HG03565 (cell line): ENCODE measurements at regions not wholly inside any gene's neighbourhood (a gene's known extent, or its start where the extent isn't known, plus 50 kb on each side); places are given as distances from the start of the nearest gene placed in this dataset.

Source experiments
- ATAC-seq: cut with Tn5 transposase; IDR thresholded peaks from one replicate; pipeline ENCODE4 v1.9.1; 2021; ENCODE audit warnings: mild to moderate bottlenecking, moderate library complexity; ENCODE audit not compliant: unreplicated experiment

DNA sequence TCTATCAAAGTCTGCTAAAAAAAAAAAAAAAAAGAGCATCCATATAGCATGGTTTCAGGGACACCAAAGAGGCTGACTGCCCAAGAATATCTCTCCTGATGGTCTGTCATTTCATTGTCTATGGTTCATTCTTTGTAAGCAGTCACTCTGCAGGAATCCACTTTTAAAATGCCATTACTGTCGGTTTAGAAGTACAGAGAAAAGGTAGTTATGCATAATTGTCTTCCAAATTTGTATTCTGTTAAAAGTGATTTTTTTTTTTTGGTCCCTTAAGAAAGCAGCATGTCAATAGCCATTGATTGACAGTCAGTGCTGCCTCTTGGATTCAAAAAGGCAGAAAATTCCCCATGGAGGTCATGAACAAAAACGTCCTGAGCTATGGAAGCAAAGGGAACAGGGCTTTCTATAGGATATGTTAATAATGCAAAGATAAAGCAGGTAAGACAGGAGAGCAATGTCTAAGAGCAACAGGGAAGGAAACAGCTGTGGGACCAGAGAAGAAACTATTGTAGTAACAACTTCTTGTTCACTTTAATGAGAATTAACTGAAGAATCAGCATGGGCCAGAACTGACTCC lies 245.8 kb downstream of the TMX3 start:
- ATAC-seq: no peak

DNA sequence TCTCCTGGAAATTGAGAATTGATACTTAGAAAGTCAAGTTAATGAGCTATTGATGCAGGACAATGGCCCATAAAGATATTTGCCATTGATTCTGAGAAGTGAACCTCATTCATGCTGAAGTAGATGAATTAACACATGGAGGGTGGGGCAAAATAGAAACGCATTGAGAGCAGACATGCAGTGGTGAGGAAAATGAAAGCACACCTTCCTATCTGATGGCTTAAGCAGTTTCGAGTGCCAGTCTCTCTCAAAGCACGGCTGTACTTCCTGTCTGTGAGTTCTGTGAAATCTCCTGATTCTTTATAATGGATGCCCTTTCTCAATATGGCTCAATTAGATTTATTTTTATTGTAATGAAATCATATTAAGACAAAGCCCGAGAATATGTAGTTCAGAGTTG lies 247.0 kb downstream of the TMX3 start:
- ATAC-seq: no peak

DNA sequence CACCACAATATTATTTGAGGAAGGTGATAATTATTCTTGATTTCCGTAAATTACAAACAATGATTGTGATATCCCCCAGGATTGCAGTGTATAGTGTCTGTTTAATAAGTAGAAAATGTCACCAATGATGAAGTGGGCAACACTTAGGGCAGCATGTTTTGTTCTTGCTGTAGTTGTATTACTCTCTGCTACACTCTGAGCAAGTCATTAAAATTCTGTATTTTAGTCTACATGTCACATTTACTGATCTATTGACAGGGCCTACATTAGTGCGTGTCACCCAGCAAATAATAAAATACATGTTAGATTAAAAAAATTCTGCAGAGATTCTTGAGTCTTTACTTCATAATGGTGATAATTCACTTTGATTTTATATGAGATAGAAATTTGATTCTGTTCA lies 247.6 kb downstream of the TMX3 start:
- no peak for ATAC-seq

DNA sequence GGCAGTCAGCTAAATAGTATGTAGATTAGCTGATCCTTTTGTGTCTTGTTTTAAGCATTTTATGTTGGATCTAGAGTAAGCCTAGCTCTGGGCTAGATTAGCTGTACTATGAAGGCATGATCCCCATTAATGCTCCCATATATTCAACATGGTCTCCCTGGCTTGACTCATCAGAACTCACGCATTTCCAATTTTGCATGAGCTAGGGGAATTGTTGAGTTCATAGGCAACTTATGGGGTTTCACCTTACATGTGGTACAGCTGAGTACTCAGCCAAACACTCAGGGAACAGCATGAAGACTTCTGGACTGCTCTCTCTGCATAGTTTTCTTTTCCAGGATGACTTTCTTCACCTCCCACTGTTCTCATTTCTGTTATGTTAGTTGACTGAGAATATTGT lies 248.2 kb downstream of the TMX3 start:
- ATAC-seq: no peak

DNA sequence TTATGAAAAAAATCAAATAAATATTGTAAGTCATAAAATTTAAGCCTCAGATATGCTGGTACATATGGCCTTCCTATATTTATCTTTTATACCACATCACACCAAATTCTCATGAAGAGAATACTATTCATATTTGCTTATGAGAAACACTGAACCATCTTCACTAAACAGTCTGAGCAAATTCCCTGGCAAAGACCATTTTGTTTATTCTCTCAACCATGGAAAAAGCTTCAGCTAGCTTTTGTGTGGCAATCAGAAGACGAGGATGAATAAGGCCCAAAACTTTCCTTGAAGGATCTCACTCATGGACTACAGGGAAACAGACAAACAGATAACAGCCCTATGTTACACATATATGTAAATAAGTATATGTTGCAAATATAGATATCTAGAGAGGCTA lies 252.1 kb downstream of the TMX3 start:
- ATAC-seq: no peak

DNA sequence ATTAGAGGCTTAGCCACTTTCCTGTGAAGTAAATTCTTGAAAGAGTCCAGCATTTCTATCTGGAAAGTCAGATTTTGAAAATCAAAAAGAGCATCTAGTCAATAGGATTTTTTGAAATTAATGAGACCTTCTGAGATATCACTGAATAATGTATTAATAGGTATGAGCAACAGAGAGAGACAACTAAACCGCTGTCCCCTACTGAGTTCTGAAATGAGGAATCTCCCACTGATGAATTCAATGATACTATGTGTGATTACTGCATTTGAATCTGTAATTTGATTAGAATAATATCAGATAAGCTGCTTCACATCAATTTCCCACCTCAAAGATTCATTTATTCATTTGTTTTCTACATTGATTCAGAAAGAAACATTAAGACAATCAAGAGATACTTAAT lies 252.8 kb downstream of the TMX3 start:
- ATAC-seq: no peak

DNA sequence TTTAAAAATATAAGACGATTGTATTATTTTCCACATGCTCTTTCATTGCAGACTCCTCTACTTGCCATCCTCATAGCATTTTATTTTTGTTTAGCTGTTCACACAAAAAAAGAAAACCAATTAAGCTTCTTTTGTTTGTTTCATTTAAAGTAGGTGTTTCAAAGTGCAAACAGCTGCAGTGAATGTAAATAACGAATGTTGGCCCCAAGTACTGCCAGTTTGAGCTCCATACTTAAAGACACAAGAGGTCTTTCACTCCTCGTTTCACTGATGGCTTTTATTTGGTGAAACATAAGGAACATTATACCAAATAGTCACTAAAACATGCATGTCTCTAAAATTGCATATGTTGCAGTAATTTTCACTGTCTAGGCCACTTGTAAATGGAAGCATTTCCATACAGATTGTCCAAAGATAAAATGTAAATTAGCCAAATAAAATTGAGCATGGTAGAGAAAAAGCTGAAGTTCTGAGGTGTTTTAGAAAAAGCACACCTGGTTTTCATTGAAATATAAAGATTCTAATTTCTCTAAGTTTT lies 253.4 kb downstream of the TMX3 start:
- no peak for ATAC-seq

DNA sequence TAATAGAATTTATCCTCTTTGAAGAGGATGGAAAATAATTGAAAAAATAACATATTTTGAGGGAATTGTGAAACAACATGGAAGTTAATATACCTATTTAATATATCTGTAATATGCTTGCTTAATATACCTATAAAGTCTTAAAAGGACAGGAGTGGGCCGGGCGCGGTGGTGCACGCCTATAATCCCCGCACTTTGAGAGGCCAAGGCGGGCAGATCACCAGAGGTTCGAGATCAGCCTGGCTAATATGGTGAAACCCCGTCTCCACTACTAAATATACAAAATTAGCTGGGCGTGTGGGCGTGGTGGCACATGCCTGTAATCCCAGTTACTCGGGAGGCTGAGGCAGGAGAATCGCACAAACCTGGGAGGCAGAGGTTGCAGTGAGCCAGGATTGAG lies 254.9 kb downstream of the TMX3 start:
- ATAC-seq: no peak

DNA sequence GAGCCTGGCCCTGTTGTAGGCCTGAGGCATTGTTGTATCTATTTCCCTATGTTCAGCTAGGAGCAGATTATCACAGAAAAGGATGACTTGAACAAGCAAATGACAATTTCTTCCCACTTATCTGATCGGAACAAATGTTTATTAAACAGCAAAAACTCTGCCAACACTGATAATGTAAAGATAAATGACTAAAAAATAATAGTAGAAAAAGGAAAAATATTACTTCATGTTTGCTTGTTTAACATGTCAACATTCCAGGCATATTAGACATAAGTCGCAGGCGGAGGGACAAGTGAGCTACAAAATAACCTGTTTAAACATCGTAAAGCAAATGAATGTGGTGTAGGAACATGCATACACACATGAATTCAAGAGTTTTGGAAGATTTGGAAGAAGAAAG lies 257.9 kb downstream of the TMX3 start:
- ATAC-seq: no peak

DNA sequence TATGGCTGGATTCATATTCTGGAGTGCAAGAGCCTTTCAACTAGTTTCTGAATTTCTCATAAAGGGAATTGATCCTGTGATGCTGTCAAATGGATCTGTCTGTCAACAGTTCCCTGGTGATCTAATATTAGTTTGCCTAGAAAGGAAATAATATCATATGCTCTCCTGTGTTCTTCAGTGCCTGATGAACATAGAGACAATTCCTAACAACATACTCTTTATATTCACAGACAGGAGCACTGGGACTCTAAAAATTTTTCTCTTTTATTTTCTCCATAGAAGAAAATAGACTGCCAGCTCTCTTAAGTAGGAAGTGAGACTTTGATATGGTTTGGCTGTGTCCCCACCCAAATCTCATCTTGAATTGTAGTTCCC lies 259.7 kb downstream of the TMX3 start:
- ATAC-seq: no peak

DNA sequence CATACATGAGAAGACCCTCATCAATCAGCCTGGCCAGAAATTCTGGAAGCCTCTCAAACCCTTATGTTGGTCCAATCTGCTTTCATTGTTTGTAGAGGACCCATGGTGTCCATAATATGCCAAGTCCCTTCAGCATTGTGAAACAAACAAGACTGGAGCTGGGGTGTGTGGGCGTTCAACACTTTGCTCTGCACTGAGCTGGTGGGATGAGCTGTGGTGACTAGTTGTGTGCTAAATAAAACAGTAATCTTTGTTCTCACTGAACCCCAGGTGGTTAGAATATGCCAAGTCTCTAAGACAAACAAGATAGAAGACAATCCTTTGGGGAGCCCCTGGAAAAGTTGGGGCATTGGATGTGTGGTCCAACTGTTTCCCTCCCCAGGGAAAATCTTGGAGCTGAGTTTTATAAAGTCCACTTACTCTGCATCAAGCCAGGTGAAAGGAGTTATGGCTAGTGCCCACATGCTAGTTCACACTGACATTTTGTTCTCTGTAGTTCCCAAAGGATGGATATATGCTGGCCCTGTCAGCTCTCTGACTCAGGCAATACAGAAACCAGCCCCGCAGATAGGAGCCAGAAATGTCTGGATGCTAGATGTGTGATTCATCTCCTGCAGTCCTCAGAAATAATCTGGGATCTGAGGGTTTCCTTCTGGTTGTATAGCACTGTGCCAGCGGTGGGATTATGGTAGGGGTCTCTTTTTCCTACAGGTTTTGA lies 260.2 kb downstream of the TMX3 start:
- no peak for ATAC-seq

DNA sequence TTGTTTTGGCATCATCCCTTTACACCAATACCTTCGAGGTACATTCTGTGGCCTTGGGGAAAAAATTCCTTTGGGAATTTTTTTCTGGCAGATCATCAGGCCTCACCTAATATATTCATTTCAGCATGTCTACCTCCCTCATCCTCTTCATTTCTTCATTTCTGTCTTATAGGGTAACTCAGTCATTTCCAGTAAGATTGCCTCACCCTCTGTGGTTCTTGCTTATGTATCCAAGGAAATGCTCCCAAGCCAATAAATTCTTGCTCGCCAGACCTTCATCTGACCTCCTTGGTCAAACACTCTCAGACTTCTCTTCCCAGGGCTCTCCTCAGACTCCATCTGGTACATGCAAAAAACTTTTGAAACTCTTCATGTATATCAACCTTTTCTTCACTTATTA lies 265.6 kb downstream of the TMX3 start:
- ATAC-seq: no peak

DNA sequence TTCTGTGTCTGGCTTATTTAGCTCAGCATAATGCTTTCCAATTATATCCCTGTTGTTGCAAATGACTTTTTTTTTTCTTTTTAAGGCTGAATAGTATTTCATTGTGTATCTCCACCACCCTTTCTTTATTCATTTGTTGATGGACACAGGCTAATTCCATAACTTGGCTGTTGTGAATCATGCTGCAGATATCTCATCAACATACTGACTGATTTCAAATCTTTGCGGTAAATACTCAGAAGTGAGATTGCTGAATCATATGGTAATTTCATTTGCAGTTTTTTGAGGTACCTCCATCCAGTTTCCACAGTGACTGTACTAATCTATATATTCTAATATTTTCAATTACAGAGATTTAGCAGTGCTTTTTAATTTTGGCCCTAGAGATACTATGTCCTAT lies 266.2 kb downstream of the TMX3 start:
- no peak for ATAC-seq

DNA sequence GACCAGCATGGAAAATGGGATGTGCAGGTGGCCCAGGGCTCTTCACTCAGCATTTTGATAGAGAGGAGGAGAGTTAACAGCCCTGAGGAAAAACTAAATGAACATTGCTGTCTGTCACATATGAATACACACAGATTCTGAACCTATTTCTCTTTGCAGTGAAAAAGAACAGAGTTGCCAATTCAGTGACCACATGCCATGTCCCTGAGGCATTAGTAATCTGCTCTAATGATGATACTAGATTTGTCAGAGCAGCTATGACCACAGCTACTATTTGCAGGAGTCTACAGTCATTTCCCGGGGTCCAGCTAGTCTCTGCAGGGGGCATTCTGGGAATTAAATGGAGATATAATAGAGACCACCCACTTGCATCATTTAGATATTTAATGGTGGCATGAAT lies 267.6 kb downstream of the TMX3 start:
- ATAC-seq: no peak

DNA sequence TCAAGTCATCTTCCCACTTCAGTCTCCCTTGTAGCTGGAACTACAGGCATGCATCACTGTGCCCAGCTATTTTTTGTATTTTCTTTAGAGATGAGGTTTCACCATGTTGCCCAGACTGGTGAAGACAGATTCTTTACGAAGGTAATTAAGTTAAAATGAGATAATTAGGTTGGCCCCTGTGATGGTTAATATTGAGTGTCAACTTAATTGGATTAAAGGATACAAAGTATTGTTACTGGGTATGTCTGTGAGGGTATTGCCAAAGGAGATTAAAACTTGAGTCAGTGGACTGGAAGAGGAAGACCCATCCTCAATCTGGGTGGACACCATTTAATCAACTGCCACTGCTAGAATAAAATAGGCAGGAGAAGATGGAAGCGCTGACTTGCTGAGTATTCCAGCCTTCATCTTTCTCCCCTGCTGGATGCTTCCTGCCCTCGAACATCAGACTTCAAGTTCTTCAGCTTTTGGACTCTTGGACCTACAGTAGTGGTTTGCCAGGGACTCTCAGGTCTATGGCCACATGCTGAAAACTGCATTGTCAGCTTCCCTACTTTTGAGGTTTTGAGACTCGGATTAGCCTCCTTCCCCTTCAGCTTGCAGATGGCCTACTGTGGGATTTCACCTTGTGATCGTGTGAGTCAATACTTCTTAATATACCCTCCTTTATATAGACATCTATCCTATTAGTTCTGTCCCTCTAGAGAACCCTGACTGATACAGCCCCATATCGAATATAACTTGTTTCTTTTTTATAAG lies 269.1 kb downstream of the TMX3 start:
- no peak for ATAC-seq

DNA sequence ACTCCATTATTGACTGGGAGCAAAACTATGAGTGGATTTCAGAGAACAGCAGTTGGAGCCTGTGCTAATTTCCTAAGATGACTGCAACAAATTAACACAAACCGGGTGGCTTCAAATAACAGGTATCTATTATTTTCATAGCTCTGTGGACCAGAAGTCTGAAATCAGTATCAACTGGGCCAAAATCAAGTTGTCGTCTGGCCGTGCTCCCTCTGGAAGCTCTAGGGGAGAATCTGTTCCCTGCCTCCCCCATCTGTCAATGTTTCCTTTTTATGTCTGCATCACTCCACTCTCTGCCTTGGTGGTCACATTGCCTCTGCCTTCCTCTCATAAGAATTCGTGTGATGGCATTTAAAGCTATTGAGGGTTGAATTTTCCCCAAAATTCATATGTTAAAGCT lies 269.8 kb downstream of the TMX3 start:
- ATAC-seq: no peak

DNA sequence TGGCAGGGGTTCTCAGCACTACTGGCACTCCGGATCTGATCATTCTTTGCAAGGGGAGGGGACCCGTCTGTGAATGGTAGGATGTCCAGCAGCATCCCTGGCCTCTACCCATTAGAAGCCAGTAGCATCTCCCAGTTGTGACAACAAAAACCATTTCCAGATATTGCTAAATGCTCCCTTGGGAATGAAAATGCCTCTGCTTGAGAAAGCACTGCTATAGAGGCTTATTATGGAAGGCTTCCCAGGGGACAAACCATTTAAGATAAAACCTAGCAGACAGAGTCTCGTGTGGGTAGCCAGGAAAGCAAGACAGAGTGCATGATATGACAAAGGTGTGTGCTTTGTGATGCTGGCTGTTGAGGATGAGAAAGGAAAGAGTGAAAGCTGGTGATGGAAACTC lies 273.7 kb downstream of the TMX3 start:
- ATAC-seq: no peak

DNA sequence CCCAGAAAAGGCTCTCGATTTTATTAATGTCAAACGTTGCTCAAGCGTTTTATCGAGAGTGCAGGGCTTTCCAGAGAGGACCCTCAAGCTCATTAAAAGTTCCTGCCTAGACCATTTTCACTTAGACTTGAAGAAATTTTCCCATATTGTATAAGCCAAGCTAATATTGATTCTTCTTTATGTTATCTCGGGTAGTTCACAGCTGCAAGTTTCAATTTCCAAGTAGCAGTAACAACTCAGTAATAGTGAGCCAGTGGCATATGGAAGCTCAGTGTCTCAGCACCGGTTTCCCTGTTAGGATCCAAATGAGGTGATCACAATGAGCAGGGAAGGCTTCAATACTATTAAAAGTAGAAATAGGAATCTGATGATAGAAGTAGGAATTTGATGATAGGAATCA lies 274.5 kb downstream of the TMX3 start:
- no peak for ATAC-seq

DNA sequence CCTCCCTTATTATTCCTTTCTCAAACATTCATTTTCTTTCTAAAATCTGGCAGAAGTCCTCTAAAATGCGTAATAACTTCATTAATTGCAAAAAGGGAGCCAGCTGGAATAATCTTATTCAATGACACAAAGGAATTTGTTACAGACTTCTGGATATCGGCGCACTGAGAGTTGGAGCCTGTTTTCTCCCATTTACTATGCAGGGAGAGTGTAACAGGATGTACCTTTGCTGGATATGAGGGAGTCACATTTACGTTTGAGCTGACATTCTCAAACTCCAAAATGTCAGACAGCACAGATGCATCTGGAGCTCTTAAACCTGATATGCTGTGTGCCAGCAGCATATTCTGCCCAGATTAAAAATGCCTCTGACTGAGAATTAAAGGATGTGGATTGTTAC lies 275.3 kb downstream of the TMX3 start:
- no peak for ATAC-seq

DNA sequence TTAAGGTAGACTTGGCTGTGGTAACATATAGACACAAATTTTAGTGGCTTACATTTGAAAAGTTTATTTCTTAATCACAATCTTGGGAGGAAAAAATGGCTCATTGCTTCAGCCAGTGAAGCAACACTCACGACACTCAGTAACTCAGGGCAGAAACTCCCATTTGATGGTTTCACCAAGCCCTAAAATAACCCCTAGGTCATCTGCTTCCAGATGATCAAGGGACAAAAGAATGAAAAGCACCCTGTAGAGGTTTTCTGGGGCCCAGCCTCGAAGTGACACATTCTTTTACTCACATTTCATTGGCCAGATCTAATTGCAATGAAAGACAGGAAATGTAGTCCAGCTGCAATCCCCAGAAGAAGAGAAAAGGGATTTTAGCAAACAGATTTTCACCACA lies 275.9 kb downstream of the TMX3 start:
- no peak for ATAC-seq

DNA sequence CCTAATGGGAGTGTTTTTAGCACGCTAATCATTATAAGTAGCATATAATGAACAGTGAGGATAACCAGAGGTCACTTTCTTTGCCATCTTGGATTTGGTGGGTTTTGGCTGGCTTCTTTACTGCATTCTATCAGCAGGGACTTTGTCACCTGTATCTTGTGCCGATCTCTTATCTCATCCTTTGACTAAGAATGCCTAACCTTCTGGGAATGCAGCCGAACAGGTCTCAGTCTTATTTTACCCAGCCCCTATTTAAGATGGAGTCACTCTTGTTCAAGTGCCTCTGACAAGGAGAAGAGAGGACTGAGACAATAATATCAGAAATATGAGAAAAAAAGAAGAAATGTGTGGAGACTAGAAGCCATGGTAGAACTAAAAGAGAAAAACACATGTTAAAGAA lies 276.4 kb downstream of the TMX3 start:
- no peak for ATAC-seq

DNA sequence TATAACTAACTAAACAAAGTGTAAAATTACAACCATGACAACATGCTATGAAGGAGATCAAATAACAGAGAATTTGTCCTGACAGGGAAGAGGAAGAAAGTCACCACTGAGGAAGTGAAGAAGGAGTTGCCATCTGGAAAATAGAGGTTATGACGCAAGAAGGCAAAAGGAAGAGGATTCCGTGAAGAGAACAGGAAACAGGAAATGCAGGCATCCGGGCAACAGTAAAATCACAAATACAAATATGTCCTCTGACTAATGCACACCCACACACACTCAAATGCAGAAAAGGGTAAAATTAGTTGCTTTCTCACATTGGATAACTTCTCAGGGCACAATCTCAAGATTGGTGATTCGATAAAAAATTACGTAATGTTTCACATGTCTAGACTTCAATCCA lies 278.4 kb downstream of the TMX3 start:
- ATAC-seq: no peak
